DND-41 (cell line): ENCODE measurements at regions not wholly inside any gene's neighbourhood (a gene's known extent, or its start where the extent isn't known, plus 50 kb on each side); places are given as distances from the start of the nearest gene placed in this dataset.

Source experiments
- ATAC-seq: fragments of 200-7000 bp; cut with Tn5 transposase; 3 replicates; pipeline ENCODE4 v1.9.1; 2021; ENCODE audit warnings: low read depth; ENCODE audit not compliant: insufficient read depth
- DNase-seq: peaks from one replicate; pipeline ENCODE4 v3.0.0-alpha.2; 2020
- H2AFZ ChIP-seq: 2 replicates; pipeline ENCODE4 v1.6.0; 2012; ENCODE audit warnings: low read depth, low read length
- H3K27ac ChIP-seq: 2 replicates; pipeline ENCODE4 v1.5.1; 2012; ENCODE audit warnings: low read length, inconsistent platforms
- H3K27me3 ChIP-seq: fragments of 200-600 bp; sonication (generic); 2 replicates; pipeline ENCODE4 v1.6.0; 2012; ENCODE audit warnings: low read length, mild to moderate bottlenecking, inconsistent platforms; ENCODE audit not compliant: insufficient read depth, poor library complexity
- H3K36me3 ChIP-seq: 2 replicates; pipeline ENCODE4 v1.5.1; 2012; ENCODE audit warnings: low read length, inconsistent platforms; ENCODE audit not compliant: insufficient read depth
- H3K4me1 ChIP-seq: 2 replicates; pipeline ENCODE4 v1.5.1; 2012; ENCODE audit warnings: mild to moderate bottlenecking, low read length; ENCODE audit not compliant: insufficient read depth
- H3K4me2 ChIP-seq: 2 replicates; pipeline ENCODE4 v1.6.0; 2012; ENCODE audit warnings: mild to moderate bottlenecking, moderate library complexity, low read length, inconsistent platforms; ENCODE audit not compliant: insufficient read depth
- H3K4me3 ChIP-seq, 2 experiments: fragments of 200-600 bp in 1 of 2; shearing (Covaris generic) in 1 of 2; 2 replicates each; pipeline ENCODE4 v1.5.1; 2012 to 2016; ENCODE audit warnings: inconsistent platforms in 2 of 2, low read length in 2 of 2, mild to moderate bottlenecking in 2 of 2, low read depth in 1 of 2, moderate library complexity in 1 of 2
- H3K79me2 ChIP-seq: 2 replicates; pipeline ENCODE4 v1.6.0; 2012; ENCODE audit warnings: low read length, inconsistent platforms; ENCODE audit not compliant: insufficient read depth
- H3K9ac ChIP-seq: 2 replicates; pipeline ENCODE4 v1.6.0; 2012; ENCODE audit warnings: low read depth, mild to moderate bottlenecking, inconsistent platforms, low read length, moderate library complexity
- H3K9me3 ChIP-seq: 2 replicates; pipeline ENCODE4 v1.5.1; 2012; ENCODE audit warnings: low read length, moderate library complexity, mild to moderate bottlenecking, inconsistent platforms; ENCODE audit not compliant: insufficient read depth, severe bottlenecking
- H4K20me1 ChIP-seq: 2 replicates; pipeline ENCODE4 v1.6.0; 2012; ENCODE audit warnings: low read length; ENCODE audit not compliant: insufficient read depth
- CTCF ChIP-seq: IDR thresholded peaks from 2 replicates; pipeline ENCODE4 v1.5.1; 2012; ENCODE audit warnings: borderline replicate concordance, low read length, moderate library complexity, mild to moderate bottlenecking; ENCODE audit not compliant: poor library complexity, severe bottlenecking; ENCODE audit errors: extremely low read depth
- EZH2 ChIP-seq: IDR thresholded peaks from 3 replicates; pipeline ENCODE4 v1.6.1; 2012; ENCODE audit warnings: borderline replicate concordance, low read depth, mild to moderate bottlenecking, moderate library complexity, low read length, inconsistent platforms; ENCODE audit not compliant: severe bottlenecking

- no peak for TF ChIP-seq EZH2
- Histone ChIP-seq H3K9me3 (no peaks in the 10 kb centered on the region), H3K36me3 (no peaks in the 10 kb centered on the region), H3K4me3 (no peak overlapping the region), H2AFZ (no peak overlapping the region), H3K79me2 (no peaks in the 10 kb centered on the region), H3K27ac (no peak overlapping the region), H4K20me1 (no peaks in the 10 kb centered on the region), H3K9ac (no peak overlapping the region), H3K4me1 (peaks cover 16% of the 10 kb centered on the region), H3K27me3 (peaks cover 14% of the 10 kb centered on the region), H3K4me2 (no peak overlapping the region)
- DNase-seq (peak; percentile 41), ATAC-seq (peak; percentile 91)
Measured at GRCh38 chr2:7403092-7403775, 486.0 kb downstream of the RNF144A start.

- DNase-seq (no peak), ATAC-seq (no peak)
- no peaks in the 10 kb centered on the region for H3K79me2 ChIP-seq
- H3K27ac ChIP-seq: no peak overlapping the region
- H3K4me1 ChIP-seq: peaks cover 16% of the 10 kb centered on the region
- H2AFZ ChIP-seq: no peak overlapping the region
- H3K27me3 ChIP-seq: peaks cover 18% of the 10 kb centered on the region
- H3K9ac ChIP-seq: no peak overlapping the region
- H4K20me1 ChIP-seq: no peaks in the 10 kb centered on the region
- no peaks in the 10 kb centered on the region for H3K9me3 ChIP-seq
- TF ChIP-seq CTCF (no peak), EZH2 (no peak)
- no peak overlapping the region for H3K4me3 ChIP-seq
- no peaks in the 10 kb centered on the region for H3K36me3 ChIP-seq
- no peak overlapping the region for H3K4me2 ChIP-seq
Measured at GRCh38 chr2:7405861-7406715, 488.9 kb downstream of the RNF144A start.

- TF ChIP-seq CTCF (no peak), EZH2 (no peak)
- H3K4me1 ChIP-seq: peaks cover 16% of the 10 kb centered on the region
- no peaks in the 10 kb centered on the region for H4K20me1 ChIP-seq
- no peaks in the 10 kb centered on the region for H3K9me3 ChIP-seq
- H3K4me2 ChIP-seq: no peak overlapping the region
- H3K4me3 ChIP-seq: no peak overlapping the region
- H3K79me2 ChIP-seq: no peaks in the 10 kb centered on the region
- no peak overlapping the region for H3K27ac ChIP-seq
- no peaks in the 10 kb centered on the region for H3K36me3 ChIP-seq
- peaks cover 17% of the 10 kb centered on the region for H3K27me3 ChIP-seq
- no peak for DNase-seq
- H3K9ac ChIP-seq: no peak overlapping the region
- no peak for ATAC-seq
- H2AFZ ChIP-seq: no peak overlapping the region
Measured at GRCh38 chr2:7407001-7407400, 489.8 kb downstream of the RNF144A start.

GRCh38 chr2:7407906-7408680 is 490.9 kb downstream of the RNF144A start:
- Histone ChIP-seq H3K27ac (no peak overlapping the region), H3K36me3 (no peaks in the 10 kb centered on the region), H3K4me1 (peaks cover 9% of the 10 kb centered on the region), H3K79me2 (no peaks in the 10 kb centered on the region), H3K9me3 (no peaks in the 10 kb centered on the region), H3K27me3 (peaks cover 17% of the 10 kb centered on the region), H3K4me3 (no peak overlapping the region), H2AFZ (no peak overlapping the region), H4K20me1 (no peaks in the 10 kb centered on the region), H3K9ac (no peak overlapping the region), H3K4me2 (no peak overlapping the region)
- DNase-seq: no peak
- TF ChIP-seq EZH2 (no peak), CTCF (no peak)
- ATAC-seq: no peak
